CD14-positive monocyte (primary cell): ENCODE measurements at regions not wholly inside any gene's neighbourhood (a gene's known extent, or its start where the extent isn't known, plus 50 kb on each side); places are given as distances from the start of the nearest gene placed in this dataset.

ENCODE experiments used
- DNase-seq, 3 donors: peaks; one replicate each; pipeline ENCODE4 v3.0.0-alpha.2; 2011 to 2022
- H2AFZ ChIP-seq: 2 replicates; pipeline ENCODE4 v1.6.0; 2012; ENCODE audit warnings: mild to moderate bottlenecking, low read depth, low read length, inconsistent platforms; ENCODE audit not compliant: insufficient read depth, poor library complexity, severe bottlenecking
- H3K27ac ChIP-seq, 2 donors: 1 replicate in 1 of 2; 2 replicates in 1 of 2; pipeline ENCODE4 v1.5.1; 2012 to 2013; ENCODE audit warnings: low read length in 2 of 2, control low read depth in 1 of 2, inconsistent platforms in 1 of 2, low read depth in 1 of 2, mild to moderate bottlenecking in 1 of 2
- H3K27me3 ChIP-seq, 2 donors: one replicate each; pipeline versions ENCODE4 v1.6.0 to v1.6.1; 2011 to 2013; ENCODE audit warnings: low read length in 2 of 2; ENCODE audit not compliant: control insufficient read depth in 2 of 2, insufficient read depth in 2 of 2
- H3K36me3 ChIP-seq, 2 donors: replicated peaks in 1 of 2; 1 replicate in 1 of 2; 2 replicates in 1 of 2; pipeline versions ENCODE4 v1.5.1 to v1.6.1; 2012 to 2013; ENCODE audit warnings: low read length in 2 of 2, control low read depth in 1 of 2, inconsistent platforms in 1 of 2, mild to moderate bottlenecking in 1 of 2; ENCODE audit not compliant: insufficient read depth in 2 of 2, control insufficient read depth in 1 of 2
- H3K4me1 ChIP-seq, 2 donors: 1 replicate in 1 of 2; 2 replicates in 1 of 2; pipeline versions ENCODE4 v1.5.1 to v1.6.1; 2012 to 2013; ENCODE audit warnings: low read length in 2 of 2, control low read depth in 1 of 2, inconsistent platforms in 1 of 2, mild to moderate bottlenecking in 1 of 2, moderate library complexity in 1 of 2; ENCODE audit not compliant: insufficient read depth in 2 of 2, control insufficient read depth in 1 of 2
- H3K4me2 ChIP-seq: replicated peaks from 2 replicates; pipeline ENCODE3; 2012; ENCODE audit warnings: low read length, moderate library complexity, mild to moderate bottlenecking; ENCODE audit not compliant: poor library complexity, severe bottlenecking; ENCODE audit errors: extremely low read depth
- H3K4me3 ChIP-seq, 3 experiments: fragments of 200-600 bp in 1 of 3; sonication (generic) in 1 of 3; replicated peaks in 1 of 3; 1 replicate in 2 of 3; 2 replicates in 1 of 3; pipeline ENCODE4 v1.5.1; 2011 to 2013; ENCODE audit warnings: low read length in 3 of 3, mild to moderate bottlenecking in 3 of 3, control low read depth in 2 of 3, low read depth in 2 of 3, inconsistent platforms in 1 of 3, moderate library complexity in 1 of 3
- H3K79me2 ChIP-seq: 2 replicates; pipeline ENCODE4 v1.6.0; 2012; ENCODE audit warnings: mild to moderate bottlenecking, control low read depth, inconsistent platforms, low read length, moderate library complexity; ENCODE audit not compliant: insufficient read depth
- H3K9ac ChIP-seq: 2 replicates; pipeline ENCODE4 v1.6.0; 2017; ENCODE audit warnings: low read length, mild to moderate bottlenecking; ENCODE audit not compliant: insufficient read depth, poor library complexity, severe bottlenecking
- H3K9me3 ChIP-seq, 2 donors: replicated peaks in 1 of 2; 1 replicate in 1 of 2; 2 replicates in 1 of 2; pipeline versions ENCODE4 v1.5.1 to v1.6.1; 2012 to 2013; ENCODE audit warnings: low read length in 2 of 2, control low read depth in 1 of 2; ENCODE audit not compliant: control insufficient read depth in 1 of 2, insufficient read depth in 1 of 2
- H4K20me1 ChIP-seq: 2 replicates; pipeline ENCODE4 v1.6.0; 2012; ENCODE audit warnings: mild to moderate bottlenecking, low read length, control low read depth, moderate library complexity; ENCODE audit not compliant: insufficient read depth
- H3K27ac Mint-ChIP-seq, 7 donors: one replicate each; pipeline ENCODE4 v1.8.0; 2020; ENCODE audit warnings: mild to moderate bottlenecking in 7 of 7, mixed read lengths in 7 of 7, moderate library complexity in 6 of 7, inconsistent platforms in 2 of 7
- H3K27me3 Mint-ChIP-seq, 3 donors: one replicate each; pipeline ENCODE4 v1.8.0; 2021 to 2022; ENCODE audit warnings: low read depth in 3 of 3, mild to moderate bottlenecking in 3 of 3, mixed read lengths in 3 of 3, moderate library complexity in 3 of 3, inconsistent platforms in 1 of 3
- H3K36me3 Mint-ChIP-seq, 2 donors: one replicate each; pipeline ENCODE4 v1.8.0; 2020; ENCODE audit warnings: mixed read lengths in 2 of 2, inconsistent platforms in 1 of 2, mild to moderate bottlenecking in 1 of 2
- H3K4me1 Mint-ChIP-seq: one replicate; pipeline ENCODE4 v1.8.0; 2020; ENCODE audit warnings: mild to moderate bottlenecking, mixed read lengths
- H3K4me3 Mint-ChIP-seq, 2 donors: one replicate each; pipeline ENCODE4 v1.8.0; 2020; ENCODE audit warnings: mild to moderate bottlenecking in 2 of 2, mixed read lengths in 2 of 2, moderate library complexity in 1 of 2
- H3K9me3 Mint-ChIP-seq, 7 donors: one replicate each; pipeline ENCODE4 v1.8.0; 2020 to 2022; ENCODE audit warnings: mixed read lengths in 7 of 7, mild to moderate bottlenecking in 6 of 7, moderate library complexity in 6 of 7, inconsistent platforms in 2 of 7
- WGBS: methylation state at CpG from one replicate; pipeline ENCODE4 v1.1.5; 2013; ENCODE audit warnings: missing lambda C conversion rate; ENCODE audit not compliant: insufficient coverage; 5-methylcytosine and 5-hydroxymethylcytosine counted together
- intact Hi-C, 2 donors: fragments of 100-400 bp; cut with micrococcal nuclease; formaldehyde crosslinking; loops; one replicate each; pipeline versions ENCODE4 v1.15.0 to v1.15.1; 2023
- TF ChIP-seq, protein P1 (sequence below): fragments of 200-600 bp; IDR thresholded peaks from one replicate; pipeline ENCODE4 v1.8.0; 2022; ENCODE audit warnings: antibody characterized with exemption, mild to moderate bottlenecking

DNA sequence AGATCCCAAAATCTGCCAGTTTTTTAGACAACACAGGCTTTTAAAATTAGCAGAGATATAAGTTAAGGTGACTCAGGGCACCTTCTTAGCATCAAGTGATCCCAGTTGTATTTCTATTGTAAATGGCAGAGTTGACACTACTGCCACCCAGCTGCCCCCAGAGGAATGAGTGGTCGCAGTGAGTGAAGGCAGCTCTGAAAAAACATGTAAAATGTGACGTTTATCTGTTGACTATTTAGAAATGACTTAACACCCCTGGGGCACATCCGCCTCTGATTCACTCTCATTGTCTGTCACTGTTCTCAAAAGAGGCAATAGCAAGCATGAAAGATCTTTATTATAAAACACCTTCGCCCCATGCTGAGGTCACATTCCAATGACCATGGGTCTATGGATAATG, 592.4 kb downstream of the ACTRT1 start:
- TF ChIP-seq, protein P1, sequence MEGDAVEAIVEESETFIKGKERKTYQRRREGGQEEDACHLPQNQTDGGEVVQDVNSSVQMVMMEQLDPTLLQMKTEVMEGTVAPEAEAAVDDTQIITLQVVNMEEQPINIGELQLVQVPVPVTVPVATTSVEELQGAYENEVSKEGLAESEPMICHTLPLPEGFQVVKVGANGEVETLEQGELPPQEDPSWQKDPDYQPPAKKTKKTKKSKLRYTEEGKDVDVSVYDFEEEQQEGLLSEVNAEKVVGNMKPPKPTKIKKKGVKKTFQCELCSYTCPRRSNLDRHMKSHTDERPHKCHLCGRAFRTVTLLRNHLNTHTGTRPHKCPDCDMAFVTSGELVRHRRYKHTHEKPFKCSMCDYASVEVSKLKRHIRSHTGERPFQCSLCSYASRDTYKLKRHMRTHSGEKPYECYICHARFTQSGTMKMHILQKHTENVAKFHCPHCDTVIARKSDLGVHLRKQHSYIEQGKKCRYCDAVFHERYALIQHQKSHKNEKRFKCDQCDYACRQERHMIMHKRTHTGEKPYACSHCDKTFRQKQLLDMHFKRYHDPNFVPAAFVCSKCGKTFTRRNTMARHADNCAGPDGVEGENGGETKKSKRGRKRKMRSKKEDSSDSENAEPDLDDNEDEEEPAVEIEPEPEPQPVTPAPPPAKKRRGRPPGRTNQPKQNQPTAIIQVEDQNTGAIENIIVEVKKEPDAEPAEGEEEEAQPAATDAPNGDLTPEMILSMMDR: no peak
- Histone ChIP-seq H3K9ac (no peak overlapping the region), H3K9me3 (no peaks in the 10 kb centered on the region), H3K27me3 (no peaks in the 10 kb centered on the region), H3K27ac (no peak overlapping the region), H3K4me3 (no peak overlapping the region), H2AFZ (no peak overlapping the region), H3K4me1 (no peaks in the 10 kb centered on the region), H4K20me1 (no peaks in the 10 kb centered on the region), H3K36me3 (no peaks in the 10 kb centered on the region), H3K4me2 (no peak overlapping the region), H3K79me2 (no peaks in the 10 kb centered on the region)
- no peak for DNase-seq
- no peaks in the 10 kb centered on the region for H3K36me3 Mint-ChIP-seq
- H3K9me3 Mint-ChIP-seq: peaks cover 0 to 1% (median 0%) of the 10 kb centered on the region in 7 donors
- H3K4me1 Mint-ChIP-seq: no peaks in the 10 kb centered on the region
- H3K27me3 Mint-ChIP-seq: peaks cover 0 to 2% (median 0%) of the 10 kb centered on the region in 3 donors
- intact Hi-C loops: no loop called here
- no CpG with 5 or more reads among the region's 4 CpGs for WGBS
- no peak overlapping the region for H3K4me3 Mint-ChIP-seq
- no peak overlapping the region for H3K27ac Mint-ChIP-seq

- Histone ChIP-seq H3K9ac (no peak overlapping the region), H3K27ac (no peak overlapping the region), H3K9me3 (no peaks in the 10 kb centered on the region), H4K20me1 (no peaks in the 10 kb centered on the region), H3K36me3 (no peaks in the 10 kb centered on the region), H3K4me2 (no peak overlapping the region), H3K4me3 (no peak overlapping the region), H3K79me2 (no peaks in the 10 kb centered on the region), H3K27me3 (no peaks in the 10 kb centered on the region), H3K4me1 (no peaks in the 10 kb centered on the region), H2AFZ (no peak overlapping the region)
- no peak overlapping the region for H3K4me3 Mint-ChIP-seq
- no peaks in the 10 kb centered on the region for H3K36me3 Mint-ChIP-seq
- DNase-seq: no peak
- no peak overlapping the region for H3K27ac Mint-ChIP-seq
- peaks cover 0 to 1% (median 0%) of the 10 kb centered on the region in 7 donors for H3K9me3 Mint-ChIP-seq
- H3K27me3 Mint-ChIP-seq: no peaks in the 10 kb centered on the region
- TF ChIP-seq, protein P1: no peak
- no peaks in the 10 kb centered on the region for H3K4me1 Mint-ChIP-seq
- intact Hi-C loops: no loop called here
These were observed 595.0 kb downstream of the ACTRT1 start for GRCh38 chrX:127457161-127457560.
